Sigmoid colon (tissue), 6 donors: ENCODE measurements at regions not wholly inside any gene's neighbourhood (a gene's known extent, or its start where the extent isn't known, plus 50 kb on each side); places are given as distances from the start of the nearest gene placed in this dataset.
A peak's percentile ranks its signal among the peaks of the same experiment; 100 is the strongest.

Source experiments
- DNase-seq: peaks from one replicate; pipeline ENCODE4 v3.0.0-alpha.2; 2019
- H3K27ac ChIP-seq, 4 donors: fragments of 200-600 bp; sonication (generic); one replicate each; pipeline ENCODE4 v1.5.1; 2016 to 2019; ENCODE audit warnings: mild to moderate bottlenecking in 1 of 4
- H3K27me3 ChIP-seq, 3 donors: fragments of 200-600 bp; sonication (generic); one replicate each; pipeline ENCODE4 v1.5.1; 2019; ENCODE audit warnings: mild to moderate bottlenecking in 1 of 3
- H3K36me3 ChIP-seq, 4 donors: fragments of 200-600 bp; sonication (generic); one replicate each; pipeline ENCODE4 v1.5.1; 2016 to 2019
- H3K4me1 ChIP-seq, 4 donors: fragments of 200-600 bp; sonication (generic); one replicate each; pipeline ENCODE4 v1.5.1; 2017 to 2019
- H3K4me3 ChIP-seq, 4 donors: fragments of 200-600 bp; sonication (generic); one replicate each; pipeline ENCODE4 v1.5.1; 2017 to 2019; ENCODE audit warnings: mild to moderate bottlenecking in 2 of 4, moderate library complexity in 1 of 4
- H3K9me3 ChIP-seq, 4 donors: fragments of 200-600 bp in 3 of 4; sonication (generic) in 3 of 4; one replicate each; pipeline versions ENCODE4 v1.5.1 to v1.6.1; 2013 to 2019
- CTCF ChIP-seq, 4 experiments: fragments of 450-650 bp in 3 of 4; fragments of 200-600 bp in 1 of 4; IDR thresholded peaks; one replicate each; pipeline ENCODE4 v1.5.1; 2016 to 2019; ENCODE audit warnings: antibody characterized with exemption in 4 of 4, mild to moderate bottlenecking in 3 of 4, moderate library complexity in 2 of 4
- EP300 ChIP-seq, 4 donors: sonication (generic); formaldehyde crosslinking; IDR thresholded peaks; one replicate each; pipeline ENCODE4 v1.6.1; 2017; ENCODE audit warnings: antibody characterized with exemption in 4 of 4
- POLR2A ChIP-seq, 2 donors: fragments of 450-650 bp; IDR thresholded peaks; one replicate each; pipeline ENCODE4 v1.6.1; 2016; ENCODE audit warnings: antibody characterized with exemption in 2 of 2, mild to moderate bottlenecking in 2 of 2, moderate library complexity in 2 of 2
- POLR2AphosphoS5 ChIP-seq, 4 donors: sonication (generic); formaldehyde crosslinking; IDR thresholded peaks; one replicate each; pipeline ENCODE4 v1.6.1; 2017; ENCODE audit warnings: antibody characterized with exemption in 4 of 4
- WGBS, 2 donors: extraction: QIAGEN DNeasy Blood & Tissue Kit; methylation state at CpG; one replicate each; pipeline ENCODE4 v1.1.7; 2013; 5-methylcytosine and 5-hydroxymethylcytosine counted together
- intact Hi-C: fragments of 100-400 bp; cut with DNase I; formaldehyde crosslinking; loops from one replicate; pipeline ENCODE4 v1.15.1; 2023
- donor health status: healthy with polysubstance abuse.
- donor health status: healthy.

- Histone ChIP-seq H3K9me3 (no peaks in the 10 kb centered on the region), H3K27ac (no peak overlapping the region), H3K27me3 (no peaks in the 10 kb centered on the region), H3K4me3 (no peak overlapping the region), H3K36me3 (no peaks in the 10 kb centered on the region), H3K4me1 (no peaks in the 10 kb centered on the region)
- TF ChIP-seq CTCF (IDR thresholded peaks at IDR 0.05), result no peak
- TF ChIP-seq EP300 (IDR thresholded peaks at IDR 0.05), result no peak
- no peak for TF ChIP-seq POLR2AphosphoS5 (IDR thresholded peaks at IDR 0.05)
- TF ChIP-seq POLR2A (IDR thresholded peaks at IDR 0.05), result no peak
- WGBS, 2 donors, result 68 to 74% methylated on average over 9 of the region's 9 CpGs
- DNase-seq, result no peak
- intact Hi-C loops, result no loop called here
Measured at GRCh38 chr1:112332176-112333150, 63.6 kb upstream of the CTTNBP2NL start.

- no peak for TF ChIP-seq POLR2A (IDR thresholded peaks at IDR 0.05)
- no peak for TF ChIP-seq EP300 (IDR thresholded peaks at IDR 0.05)
- no peak for TF ChIP-seq POLR2AphosphoS5 (IDR thresholded peaks at IDR 0.05)
- no peak for TF ChIP-seq CTCF (IDR thresholded peaks at IDR 0.05)
- 87 to 89% methylated on average over 3 of the region's 3 CpGs for WGBS, 2 donors
- Histone ChIP-seq H3K36me3 (no peaks in the 10 kb centered on the region), H3K4me1 (no peaks in the 10 kb centered on the region), H3K27me3 (no peaks in the 10 kb centered on the region), H3K27ac (no peak overlapping the region), H3K4me3 (no peak overlapping the region), H3K9me3 (no peaks in the 10 kb centered on the region)
- no peak for DNase-seq
- intact Hi-C loops, result loop anchor here (5.0 kb wide), 1 partner anchor 343 kb away; no protein-coding TSS in a partner anchor
Measured at GRCh38 chr1:112335351-112335750, 60.7 kb upstream of the CTTNBP2NL start.

DNA sequence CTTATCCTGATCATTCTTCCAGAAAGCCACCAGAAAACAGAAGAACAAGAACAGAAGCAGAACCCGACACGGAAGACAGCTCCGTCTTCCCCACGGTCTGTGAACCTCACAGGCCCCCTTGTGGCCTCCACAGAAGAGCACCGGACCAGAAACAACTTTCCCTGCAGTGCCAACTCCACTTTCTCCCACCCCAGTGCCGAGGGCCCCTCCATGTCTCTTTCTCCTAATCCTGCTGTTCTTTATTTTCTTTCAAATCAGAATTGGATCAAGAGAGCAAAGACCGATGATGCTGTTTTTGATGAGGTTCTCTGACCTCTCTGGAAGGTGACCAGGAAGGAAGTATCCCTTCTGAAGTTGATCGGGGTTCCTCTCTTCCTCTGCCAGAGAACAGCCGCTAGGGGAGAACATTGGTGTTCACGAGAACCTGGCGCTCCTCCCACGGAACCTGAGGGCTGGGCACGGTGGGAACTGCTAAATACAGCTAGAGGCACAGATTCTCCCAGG lies 58.9 kb upstream of the CTTNBP2NL start:
- H3K27ac ChIP-seq, result no peak overlapping the region
- TF ChIP-seq POLR2AphosphoS5 (IDR thresholded peaks at IDR 0.05) (no peak), CTCF (IDR thresholded peaks at IDR 0.05) (peak in 3 of 4 experiments; percentile 48 to 63 (median 56)), EP300 (IDR thresholded peaks at IDR 0.05) (no peak), POLR2A (IDR thresholded peaks at IDR 0.05) (no peak)
- intact Hi-C loops, result loop anchor here (2.0 to 5.0 kb wide), 2 partner anchors 345 to 546 kb away; no protein-coding TSS in a partner anchor
- peak; percentile 75 for DNase-seq
- H3K36me3 ChIP-seq, result no peaks in the 10 kb centered on the region
- no peaks in the 10 kb centered on the region for H3K9me3 ChIP-seq
- H3K4me3 ChIP-seq, result no peak overlapping the region
- no peaks in the 10 kb centered on the region for H3K27me3 ChIP-seq
- H3K4me1 ChIP-seq, result no peaks in the 10 kb centered on the region
- 34 to 50% methylated on average over 13 of the region's 13 CpGs for WGBS, 2 donors

DNA sequence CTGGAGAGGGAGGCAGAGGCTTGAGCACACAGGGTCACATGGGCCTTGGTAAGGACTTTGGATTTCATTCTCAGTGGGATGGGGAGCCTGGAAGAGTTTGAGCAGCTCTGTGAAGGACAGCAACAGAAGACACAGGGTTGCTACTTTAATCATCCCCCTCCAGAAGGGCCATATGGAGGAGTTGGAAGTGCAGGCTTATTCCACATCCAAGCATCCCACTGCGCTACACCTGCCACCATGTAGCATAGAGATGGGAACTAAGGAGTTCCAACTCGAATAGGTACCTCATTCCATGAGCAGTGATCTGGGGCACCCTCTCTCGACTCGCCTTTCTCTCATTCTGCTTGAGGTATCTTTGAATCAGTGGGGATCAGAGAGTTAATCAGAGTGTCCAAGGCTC lies 54.0 kb upstream of the CTTNBP2NL start:
- no peaks in the 10 kb centered on the region for H3K36me3 ChIP-seq
- no peak overlapping the region for H3K4me3 ChIP-seq
- no peaks in the 10 kb centered on the region for H3K27me3 ChIP-seq
- H3K4me1 ChIP-seq, result peaks cover 0 to 7% (median 3%) of the 10 kb centered on the region in 4 donors
- intact Hi-C loops, result no loop called here
- WGBS, 2 donors, result 91 to 92% methylated on average over 4 of the region's 4 CpGs
- DNase-seq, result no peak
- no peak overlapping the region for H3K27ac ChIP-seq
- H3K9me3 ChIP-seq, result no peaks in the 10 kb centered on the region
- TF ChIP-seq CTCF (IDR thresholded peaks at IDR 0.05) (no peak), POLR2AphosphoS5 (IDR thresholded peaks at IDR 0.05) (no peak), EP300 (IDR thresholded peaks at IDR 0.05) (no peak), POLR2A (IDR thresholded peaks at IDR 0.05) (no peak)
